MM.1S (cell line): ENCODE measurements at regions not wholly inside any gene's neighbourhood (a gene's known extent, or its start where the extent isn't known, plus 50 kb on each side); places are given as distances from the start of the nearest gene placed in this dataset.

Source experiments
- DNase-seq: peaks from one replicate; pipeline ENCODE4 v3.0.0-alpha.2; 2015
- H2AFZ ChIP-seq: fragments of 300-600 bp; sonication (generic); 2 replicates; pipeline ENCODE4 v1.6.0; 2016; ENCODE audit warnings: antibody characterized with exemption, low read length
- H3F3A ChIP-seq: fragments of 300-600 bp; sonication (generic); 2 replicates; pipeline ENCODE4 v1.6.1; 2016; ENCODE audit warnings: mild to moderate bottlenecking, antibody characterized with exemption, low read length, moderate library complexity, mixed read lengths; ENCODE audit not compliant: insufficient read depth
- H3K27ac ChIP-seq: fragments of 300-600 bp; sonication (generic); 2 replicates; pipeline ENCODE4 v1.5.1; 2016; ENCODE audit warnings: mild to moderate bottlenecking, low read length
- H3K27me3 ChIP-seq: fragments of 300-600 bp; sonication (generic); replicated peaks from 2 replicates; pipeline ENCODE4 v1.6.0; 2016; ENCODE audit warnings: low read length; ENCODE audit not compliant: insufficient read depth
- H3K36me3 ChIP-seq: fragments of 300-600 bp; sonication (generic); replicated peaks from 2 replicates; pipeline ENCODE4 v1.6.1; 2016; ENCODE audit warnings: mild to moderate bottlenecking, low read length, mixed read lengths; ENCODE audit not compliant: insufficient read depth
- H3K4me1 ChIP-seq: fragments of 300-600 bp; sonication (generic); 2 replicates; pipeline ENCODE4 v1.6.1; 2016; ENCODE audit warnings: low read length, mixed read lengths
- H3K4me2 ChIP-seq: fragments of 300-600 bp; sonication (generic); 2 replicates; pipeline ENCODE4 v1.6.0; 2016; ENCODE audit warnings: low read depth, low read length
- H3K4me3 ChIP-seq: fragments of 300-600 bp; sonication (generic); 2 replicates; pipeline ENCODE4 v1.5.1; 2016; ENCODE audit warnings: low read length, mixed read lengths
- H3K79me2 ChIP-seq: fragments of 300-600 bp; sonication (generic); 2 replicates; pipeline ENCODE4 v1.6.1; 2016; ENCODE audit warnings: mixed run types, low read length, mixed read lengths
- H3K9ac ChIP-seq: fragments of 300-600 bp; sonication (generic); 2 replicates; pipeline ENCODE4 v1.6.1; 2016; ENCODE audit warnings: low read length, mixed read lengths
- H3K9me2 ChIP-seq: fragments of 300-600 bp; sonication (generic); replicated peaks from 2 replicates; pipeline ENCODE4 v1.6.1; 2016; ENCODE audit warnings: mild to moderate bottlenecking, low read length, mixed read lengths; ENCODE audit not compliant: insufficient read depth
- H3K9me3 ChIP-seq: fragments of 300-600 bp; sonication (generic); replicated peaks from 2 replicates; pipeline ENCODE4 v1.6.1; 2016; ENCODE audit warnings: mild to moderate bottlenecking, low read length, mixed read lengths; ENCODE audit not compliant: insufficient read depth
- H4K20me1 ChIP-seq: fragments of 300-600 bp; sonication (generic); 2 replicates; pipeline ENCODE4 v1.6.1; 2016; ENCODE audit warnings: mild to moderate bottlenecking, low read length, moderate library complexity, mixed read lengths; ENCODE audit not compliant: insufficient read depth
- CTCF ChIP-seq: fragments of 300-600 bp; sonication (generic); IDR thresholded peaks from 2 replicates; pipeline ENCODE4 v1.5.1; 2016; ENCODE audit warnings: antibody characterized with exemption, low read length, mixed read lengths
- EZH2 ChIP-seq: fragments of 300-600 bp; sonication (generic); optimal IDR thresholded peaks from 2 replicates; pipeline ENCODE3; 2017; ENCODE audit warnings: low read depth, mild to moderate bottlenecking, antibody characterized with exemption, low read length, mixed read lengths
- EZH2phosphoT487 ChIP-seq: fragments of 300-600 bp; sonication (generic); IDR thresholded peaks from 2 replicates; pipeline ENCODE4 v1.6.1; 2018; ENCODE audit warnings: antibody characterized with exemption, low read length

GRCh38 chr21:41560661-41561158 is 52.8 kb upstream of the TMPRSS2 start:
- Histone ChIP-seq H3K9me2 (no peaks in the 10 kb centered on the region), H3F3A (0 out of 2 replicates have a peak, but pooled peaks cover 12% of the 10 kb centered on the region), H3K9ac (no peak overlapping the region), H3K27ac (no peak overlapping the region), H4K20me1 (no peaks in the 10 kb centered on the region), H3K4me3 (no peak overlapping the region), H2AFZ (no peak overlapping the region), H3K4me1 (peaks cover 27% of the 10 kb centered on the region), H3K27me3 (peaks cover 4% of the 10 kb centered on the region; the same call in 1 of the 2 replicates), H3K36me3 (no peaks in the 10 kb centered on the region), H3K4me2 (no peak overlapping the region), H3K79me2 (no peaks in the 10 kb centered on the region), H3K9me3 (no peaks in the 10 kb centered on the region)
- no peak for DNase-seq
- TF ChIP-seq EZH2phosphoT487 (no peak), EZH2 (no peak), CTCF (no peak)

DNA sequence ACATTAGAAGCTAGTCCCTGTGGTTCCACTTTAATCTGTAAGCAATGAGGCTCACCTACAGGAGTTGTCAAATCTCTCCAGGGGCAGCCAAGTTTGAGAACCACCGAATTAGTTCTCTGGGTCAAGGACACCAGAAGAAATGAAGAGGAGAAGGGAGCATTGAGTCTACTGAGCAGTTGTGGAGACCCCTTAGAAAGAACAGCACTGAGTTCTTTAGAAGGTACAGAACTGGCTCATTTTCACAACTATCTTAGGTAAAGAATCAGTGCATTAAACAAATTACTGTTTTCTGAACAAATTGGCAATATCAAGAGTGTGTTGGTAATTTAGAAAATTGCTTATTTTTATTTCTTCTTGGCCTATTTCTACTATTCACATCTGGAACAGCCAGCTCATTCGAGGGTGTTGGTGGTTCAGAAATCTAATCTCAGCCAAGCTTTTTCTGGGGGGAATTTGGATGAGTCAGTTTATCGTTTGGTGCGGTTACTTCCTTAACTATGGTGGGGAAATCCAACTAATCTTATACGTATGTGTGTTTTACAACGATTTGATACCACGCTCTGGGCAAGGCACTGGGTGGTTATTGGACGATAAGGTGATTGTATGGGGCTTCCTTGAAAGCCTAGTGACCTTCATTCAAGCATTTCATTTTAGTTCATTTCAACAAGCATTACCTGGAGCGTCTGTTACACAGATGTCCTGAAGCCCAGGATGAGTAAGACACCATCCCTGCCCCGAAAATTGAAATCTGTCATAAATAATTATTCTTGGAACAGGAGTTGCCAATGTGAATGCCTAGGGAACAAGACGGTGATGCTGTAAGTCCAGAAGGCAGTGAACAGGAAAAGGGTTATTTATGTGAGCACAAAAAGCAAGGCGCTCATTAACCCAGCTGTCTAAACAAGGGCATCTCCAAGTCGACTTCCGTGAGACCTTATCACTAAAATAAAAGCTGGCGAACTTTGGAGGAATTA is 52.0 kb upstream of the TMPRSS2 start:
- H3K79me2 ChIP-seq: no peaks in the 10 kb centered on the region
- H3K36me3 ChIP-seq: no peaks in the 10 kb centered on the region
- H3K4me3 ChIP-seq: no peak overlapping the region
- 0 out of 2 replicates have a peak, but pooled peaks cover 6% of the 10 kb centered on the region for H3F3A ChIP-seq
- H3K4me2 ChIP-seq: no peak overlapping the region
- no peak overlapping the region for H3K27ac ChIP-seq
- H3K27me3 ChIP-seq: peaks cover 4% of the 10 kb centered on the region; the same call in 1 of the 2 replicates
- DNase-seq: no peak
- no peaks in the 10 kb centered on the region for H3K9me2 ChIP-seq
- H3K4me1 ChIP-seq: peaks cover 22% of the 10 kb centered on the region
- H4K20me1 ChIP-seq: no peaks in the 10 kb centered on the region
- H2AFZ ChIP-seq: no peak overlapping the region
- no peaks in the 10 kb centered on the region for H3K9me3 ChIP-seq
- no peak overlapping the region for H3K9ac ChIP-seq
- TF ChIP-seq CTCF (no peak), EZH2phosphoT487 (no peak), EZH2 (no peak)

DNA sequence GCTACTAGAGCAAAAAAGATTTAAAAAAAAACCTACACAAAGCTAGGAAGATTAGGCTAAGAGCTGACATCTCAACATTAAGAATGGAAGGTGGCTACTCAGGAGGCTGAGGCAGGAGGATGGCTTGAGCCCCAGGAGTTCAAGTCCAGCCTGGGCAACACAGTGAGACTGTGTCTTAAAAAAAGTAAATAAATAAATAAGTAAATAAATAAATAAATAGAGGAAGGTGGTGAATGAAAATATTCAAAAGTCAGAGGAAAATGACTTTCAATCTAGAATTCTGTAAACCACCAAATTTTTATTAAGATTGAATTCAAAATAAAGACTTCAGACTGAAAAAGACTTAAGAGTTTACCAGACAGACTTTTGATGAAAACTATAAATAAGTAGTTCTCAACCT is 50.9 kb upstream of the TMPRSS2 start:
- Histone ChIP-seq H3K9me2 (no peaks in the 10 kb centered on the region), H3K4me2 (no peak overlapping the region), H3K79me2 (no peaks in the 10 kb centered on the region), H3K27me3 (peaks cover 4% of the 10 kb centered on the region; the same call in 1 of the 2 replicates), H3K4me3 (no peak overlapping the region), H3K4me1 (peaks cover 15% of the 10 kb centered on the region), H3K9ac (no peak overlapping the region), H4K20me1 (no peaks in the 10 kb centered on the region), H3K9me3 (no peaks in the 10 kb centered on the region), H2AFZ (no peak overlapping the region), H3K36me3 (no peaks in the 10 kb centered on the region), H3F3A (no peaks in the 10 kb centered on the region), H3K27ac (no peak overlapping the region)
- DNase-seq: no peak
- TF ChIP-seq EZH2: no peak
- TF ChIP-seq CTCF: no peak
